ENCODE measurements at regions not wholly inside any gene's neighbourhood (a gene's known extent, or its start where the extent isn't known, plus 50 kb on each side); places are given as distances from the start of the nearest gene placed in this dataset.
A peak's percentile ranks its signal among the peaks of the same experiment; 100 is the strongest.
"Not testable (repeated sequence)": the region's sequence is repeated elsewhere in the genome, so short reads cannot be mapped to it uniquely, and the experiment has no call there.

DNA sequence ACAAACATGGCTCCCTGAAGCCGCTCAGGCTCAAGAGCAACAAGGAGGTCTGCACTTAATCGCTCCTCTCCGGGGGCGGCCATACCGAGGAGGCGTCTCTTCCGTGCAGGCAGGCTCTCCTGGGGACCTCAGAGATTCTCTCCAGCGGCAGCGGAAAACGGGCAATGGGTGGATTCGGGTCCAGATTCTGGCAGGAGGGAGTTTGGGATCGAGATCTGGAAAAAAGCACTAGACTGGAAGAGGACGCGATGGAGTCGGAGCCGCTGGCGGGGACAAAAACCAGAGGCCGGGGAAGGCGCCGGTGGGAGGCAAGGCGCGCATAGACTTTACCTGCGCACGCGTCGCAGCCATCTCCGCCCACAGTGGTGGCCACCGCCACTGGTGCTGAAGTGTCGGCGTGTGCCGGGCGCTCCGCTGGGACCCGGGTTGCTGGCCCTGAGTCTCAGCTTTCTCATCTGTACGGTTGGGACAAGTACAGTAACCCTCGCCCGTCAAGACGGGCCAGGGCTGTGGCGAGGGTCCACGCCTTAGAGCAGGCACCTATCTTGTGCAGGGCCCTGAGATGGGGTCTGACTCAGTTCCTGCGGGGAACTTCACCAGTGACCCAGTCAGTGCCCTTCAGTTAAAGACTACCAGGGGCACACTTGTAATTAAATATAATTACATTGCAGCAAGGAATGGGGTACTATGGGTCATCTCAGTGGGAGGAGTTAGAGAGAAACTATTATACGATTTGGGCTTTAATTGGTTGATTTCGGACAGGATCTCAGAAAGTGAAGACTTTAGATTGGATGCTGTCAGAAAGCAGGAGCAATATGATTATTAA lies 454.1 kb downstream of the SPATA31A1 start:
- TF ChIP-seq POLR2A (IDR thresholded peaks at IDR 0.05): peak in 2 of 4 donors; percentile 28 to 29
- not testable (repeated sequence) for H3K36me3 ChIP-seq; H3K27me3 ChIP-seq; H3K9me3 ChIP-seq; ATAC-seq (ENCODE audit: low FRiP score in 2 of 2); H3K4me1 ChIP-seq
- H3K27ac ChIP-seq: peak overlapping the region; percentile 82 to 87 (median 84)
- WGBS, 2 donors: 4 to 5% methylated on average over 14 to 27 of the region's 43 CpGs
- peak overlapping the region; percentile 34 to 63 (median 53) for H3K4me3 ChIP-seq
- DNase-seq: peak; percentile 26 to 93

GRCh38 chr9:39810401-39810800 lies 454.9 kb downstream of the SPATA31A1 start:
- not testable (repeated sequence) for H3K27ac ChIP-seq; DNase-seq; ATAC-seq (ENCODE audit: low FRiP score in 2 of 2); H3K9me3 ChIP-seq; H3K4me3 ChIP-seq; H3K27me3 ChIP-seq; H3K4me1 ChIP-seq; H3K36me3 ChIP-seq
- no CpG with 5 or more reads among the region's 3 CpGs for WGBS, 2 donors

GRCh38 chr9:39811615-39812014 lies 456.1 kb downstream of the SPATA31A1 start:
- 90 to 99% methylated on average over 3 of the region's 3 CpGs for WGBS, 2 donors

GRCh38 chr9:39828457-39828856 lies 473.0 kb downstream of the SPATA31A1 start:
- not testable (repeated sequence) for H3K27me3 ChIP-seq; H3K27ac ChIP-seq; ATAC-seq (ENCODE audit: low FRiP score in 2 of 2); H3K9me3 ChIP-seq; H3K36me3 ChIP-seq; DNase-seq; H3K4me3 ChIP-seq; H3K4me1 ChIP-seq
- 69% methylated on average over 2 of the region's 4 CpGs; no CpG with 5 or more reads in 1 of the 2 donors for WGBS, 2 donors

More at GRCh38 chr9:39811615-39812014, 456.1 kb downstream of the SPATA31A1 start:
- not testable (repeated sequence) for H3K27me3 ChIP-seq; H3K4me1 ChIP-seq; H3K27ac ChIP-seq; H3K36me3 ChIP-seq; H3K9me3 ChIP-seq; DNase-seq; ATAC-seq (ENCODE audit: low FRiP score in 2 of 2); H3K4me3 ChIP-seq

All from upper lobe of left lung (tissue), 6 donors.